HG02678 (cell line): ENCODE measurements at regions not wholly inside any gene's neighbourhood (a gene's known extent, or its start where the extent isn't known, plus 50 kb on each side); places are given as distances from the start of the nearest gene placed in this dataset.
"Not testable (repeated sequence)": the region's sequence is repeated elsewhere in the genome, so short reads cannot be mapped to it uniquely, and the experiment has no call there.

ENCODE experiments used
- ATAC-seq: cut with Tn5 transposase; IDR thresholded peaks from one replicate; pipeline ENCODE4 v1.9.1; 2021; ENCODE audit warnings: mild to moderate bottlenecking, moderate library complexity; ENCODE audit not compliant: unreplicated experiment

DNA sequence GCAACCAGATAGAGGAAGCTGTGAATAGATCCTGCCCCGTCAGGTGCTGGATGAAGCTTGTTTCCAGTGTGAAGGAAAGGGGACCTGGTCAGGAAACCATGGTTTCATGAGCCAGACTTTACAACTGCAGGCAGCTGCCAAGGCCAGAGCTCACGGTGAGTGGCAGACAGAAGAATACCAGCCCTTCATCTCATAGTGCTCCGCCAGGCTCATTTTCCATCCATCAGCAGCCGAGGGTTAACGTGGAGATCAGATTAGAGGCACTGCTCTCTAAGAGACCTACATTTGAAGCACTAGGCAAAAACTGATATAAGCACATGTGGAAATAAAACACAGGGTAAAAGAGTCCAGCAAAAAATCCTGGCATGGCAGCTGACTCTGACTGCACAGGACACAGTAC, 172.4 kb downstream of the CD24 start:
- no peak for ATAC-seq

- ATAC-seq = no peak
Measured at GRCh38 chr6:106801256-106801655, 171.9 kb downstream of the QRSL1 start.

DNA sequence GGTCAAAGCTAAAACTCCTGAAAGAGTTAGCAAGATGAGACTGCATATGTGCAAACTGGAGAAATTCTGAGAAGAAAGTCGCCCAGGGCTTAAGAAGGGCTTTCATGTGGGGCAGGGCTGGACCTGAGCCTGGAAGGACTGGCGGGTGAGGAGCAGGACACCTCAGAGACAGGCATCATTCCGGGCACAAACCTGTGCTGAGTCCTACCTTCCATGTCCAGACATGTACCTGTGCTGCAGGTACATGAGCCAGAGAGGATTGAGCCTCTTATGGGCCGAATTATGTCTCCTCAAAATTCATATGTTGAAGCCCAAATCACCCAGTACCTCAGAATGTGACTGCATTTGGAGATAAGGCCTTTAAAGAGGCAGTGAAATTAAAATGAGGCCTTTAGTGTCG, 171.0 kb downstream of the QRSL1 start:
- no peak for ATAC-seq

- ATAC-seq = peak; percentile 92
Measured at GRCh38 chr6:106799031-106799894, 169.9 kb downstream of the QRSL1 start.

DNA sequence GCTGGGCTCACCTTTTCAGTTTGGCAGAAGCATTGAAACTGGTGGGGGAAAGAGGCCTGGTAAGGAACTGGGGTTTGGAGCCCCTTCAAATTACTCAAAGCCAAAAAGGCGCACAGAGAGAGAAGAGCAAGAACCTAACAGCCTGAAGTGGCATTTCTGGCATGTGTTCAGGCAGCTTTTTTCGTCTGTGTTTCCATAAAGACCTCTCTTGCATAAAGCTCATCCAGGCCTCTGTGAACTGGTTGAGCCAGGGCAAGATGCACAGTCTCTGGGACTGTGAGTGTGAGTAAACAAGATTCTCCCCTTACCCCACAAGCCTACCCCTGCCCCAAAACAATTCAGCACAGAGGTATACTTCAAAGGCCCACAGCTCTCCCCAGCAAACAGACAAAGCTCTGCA, 167.8 kb downstream of the QRSL1 start:
- ATAC-seq = no peak

GRCh38 chr6:106796781-106797180, 167.4 kb downstream of the QRSL1 start:
- ATAC-seq = no peak

GRCh38 chr6:106794129-106794528, 164.8 kb downstream of the QRSL1 start:
- ATAC-seq = no peak

- no peak for ATAC-seq
Measured at GRCh38 chr6:106792536-106793236, 163.3 kb downstream of the QRSL1 start.

GRCh38 chr6:106790935-106791334, 161.6 kb downstream of the QRSL1 start:
- no peak for ATAC-seq

- no peak for ATAC-seq
Measured at GRCh38 chr6:106790149-106790770, 160.9 kb downstream of the QRSL1 start.

GRCh38 chr6:106789428-106790148, 160.2 kb downstream of the QRSL1 start:
- no peak for ATAC-seq

GRCh38 chr6:106788761-106789160, 159.4 kb downstream of the QRSL1 start:
- ATAC-seq = no peak

DNA sequence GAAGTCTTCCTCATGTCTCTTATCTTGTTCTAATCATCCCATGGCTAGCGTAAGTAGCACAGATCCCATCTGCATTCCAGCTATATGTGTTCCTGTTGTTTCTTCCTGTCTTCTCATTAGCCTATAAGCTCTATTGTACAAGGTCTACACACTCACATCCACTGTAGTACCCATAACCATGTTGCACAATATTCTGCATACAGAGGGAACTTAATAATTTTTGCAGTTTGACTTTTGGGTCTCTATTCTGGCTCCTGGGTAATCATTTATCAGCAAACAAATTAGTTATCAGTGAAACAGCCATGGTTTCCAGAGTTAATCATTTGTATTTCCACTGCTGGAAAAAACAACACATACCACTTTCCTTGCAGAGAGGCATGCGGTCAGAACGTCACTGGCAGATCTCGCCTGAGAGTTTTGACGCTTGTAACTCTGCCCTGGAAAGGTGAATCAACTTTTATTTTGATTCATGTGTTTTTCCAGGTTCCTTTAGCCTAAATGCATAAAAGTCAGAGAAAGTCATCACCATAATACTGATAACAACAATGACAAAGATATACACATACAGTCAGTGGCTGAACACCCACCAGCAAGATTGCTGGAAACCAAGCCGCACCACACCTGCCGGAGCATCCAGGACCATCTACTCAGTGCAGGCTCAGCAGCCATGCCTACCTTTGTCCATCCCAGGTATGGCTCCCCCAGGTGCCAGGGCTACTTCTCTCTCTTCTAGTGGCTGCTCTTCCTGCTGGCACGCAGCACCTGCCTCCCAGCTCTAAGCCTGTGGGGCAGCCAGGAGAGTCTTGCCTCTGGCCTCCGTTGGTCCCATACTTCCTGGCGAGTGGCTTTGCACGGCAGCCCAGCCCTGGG, 158.2 kb downstream of the QRSL1 start:
- ATAC-seq = no peak

GRCh38 chr6:106785298-106785697, 155.9 kb downstream of the QRSL1 start:
- ATAC-seq = no peak

GRCh38 chr6:106783640-106784566, 154.5 kb downstream of the QRSL1 start:
- no peak for ATAC-seq

GRCh38 chr6:106782536-106783285, 153.3 kb downstream of the QRSL1 start:
- no peak for ATAC-seq

- ATAC-seq = not testable (repeated sequence)
Measured at GRCh38 chr6:106779552-106779951, 150.2 kb downstream of the QRSL1 start.

DNA sequence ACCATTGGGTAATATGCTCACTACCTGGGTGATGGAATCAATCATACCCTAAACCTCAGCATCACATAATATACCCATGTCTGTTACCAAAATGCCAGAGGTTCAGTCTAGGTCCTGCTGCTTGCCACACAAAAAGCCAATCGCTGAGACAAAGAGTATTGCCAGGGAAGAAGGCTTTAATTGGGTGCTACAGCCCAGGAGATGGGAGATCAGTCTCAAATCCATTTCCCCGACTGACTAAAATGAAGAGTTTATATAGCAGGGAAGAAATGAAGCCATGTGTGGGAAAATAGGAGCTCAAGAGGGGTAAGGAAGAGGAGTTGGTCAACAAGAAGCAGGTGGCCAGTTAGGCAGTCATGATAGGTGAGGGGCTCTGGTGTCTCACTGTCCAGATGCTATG, 149.6 kb downstream of the QRSL1 start:
- no peak for ATAC-seq
